ENCODE measurements at regions not wholly inside any gene's neighbourhood (a gene's known extent, or its start where the extent isn't known, plus 50 kb on each side); places are given as distances from the start of the nearest gene placed in this dataset.
A peak's percentile ranks its signal among the peaks of the same experiment; 100 is the strongest.
"Not testable (repeated sequence)": the region's sequence is repeated elsewhere in the genome, so short reads cannot be mapped to it uniquely, and the experiment has no call there.

DNA sequence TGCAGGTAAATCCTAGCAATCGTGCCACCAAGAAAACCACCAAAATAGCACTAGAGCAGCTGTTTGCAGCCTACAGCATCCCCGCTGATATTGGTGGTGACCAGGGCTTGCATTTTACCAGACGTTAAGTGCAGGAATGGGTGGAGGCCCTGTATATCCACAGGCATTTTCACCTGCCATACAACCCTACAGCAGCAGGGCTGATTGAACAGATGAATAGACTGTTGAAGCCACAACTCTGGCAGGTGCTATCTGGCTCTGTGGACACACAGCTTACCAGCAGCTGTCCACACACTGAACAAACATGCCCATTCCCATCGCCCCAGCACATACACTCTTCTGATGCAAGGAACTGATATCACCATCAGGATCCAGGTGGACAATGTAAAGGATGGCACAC lies 154.5 kb upstream of the APC start:
- WGBS = 80% methylated on average over 4 of the region's 4 CpGs

GRCh38 chr5:112584781-112585180 lies 152.9 kb upstream of the APC start:
- Histone ChIP-seq H3K27me3 (replicated peaks; ENCODE audit: insufficient read depth) (no peaks in the 10 kb centered on the region), H3K4me3 (no peak overlapping the region), H3K4me1 (replicated peaks) (no peaks in the 10 kb centered on the region), H3K27ac (no peak overlapping the region), H3K36me3 (no peaks in the 10 kb centered on the region), H3K9me3 (no peaks in the 10 kb centered on the region)
- intact Hi-C loops (cut with DNase I) = no loop called here
- DNase-seq (ENCODE audit: low spot score) = no peak
- 88% methylated on average over 2 of the region's 2 CpGs for WGBS
- TF ChIP-seq POLR2A (IDR thresholded peaks at IDR 0.05) (no peak), POLR2AphosphoS5 (IDR thresholded peaks at IDR 0.05) (no peak)
- TF ChIP-seq, protein P1, sequence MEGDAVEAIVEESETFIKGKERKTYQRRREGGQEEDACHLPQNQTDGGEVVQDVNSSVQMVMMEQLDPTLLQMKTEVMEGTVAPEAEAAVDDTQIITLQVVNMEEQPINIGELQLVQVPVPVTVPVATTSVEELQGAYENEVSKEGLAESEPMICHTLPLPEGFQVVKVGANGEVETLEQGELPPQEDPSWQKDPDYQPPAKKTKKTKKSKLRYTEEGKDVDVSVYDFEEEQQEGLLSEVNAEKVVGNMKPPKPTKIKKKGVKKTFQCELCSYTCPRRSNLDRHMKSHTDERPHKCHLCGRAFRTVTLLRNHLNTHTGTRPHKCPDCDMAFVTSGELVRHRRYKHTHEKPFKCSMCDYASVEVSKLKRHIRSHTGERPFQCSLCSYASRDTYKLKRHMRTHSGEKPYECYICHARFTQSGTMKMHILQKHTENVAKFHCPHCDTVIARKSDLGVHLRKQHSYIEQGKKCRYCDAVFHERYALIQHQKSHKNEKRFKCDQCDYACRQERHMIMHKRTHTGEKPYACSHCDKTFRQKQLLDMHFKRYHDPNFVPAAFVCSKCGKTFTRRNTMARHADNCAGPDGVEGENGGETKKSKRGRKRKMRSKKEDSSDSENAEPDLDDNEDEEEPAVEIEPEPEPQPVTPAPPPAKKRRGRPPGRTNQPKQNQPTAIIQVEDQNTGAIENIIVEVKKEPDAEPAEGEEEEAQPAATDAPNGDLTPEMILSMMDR (IDR thresholded peaks at IDR 0.05) = no peak

More for the DNA sequence above, 154.5 kb upstream of the APC start:
- Histone ChIP-seq H3K4me3 (no peak overlapping the region), H3K36me3 (no peaks in the 10 kb centered on the region), H3K4me1 (replicated peaks) (no peaks in the 10 kb centered on the region), H3K27me3 (replicated peaks; ENCODE audit: insufficient read depth) (no peaks in the 10 kb centered on the region), H3K9me3 (no peaks in the 10 kb centered on the region), H3K27ac (no peak overlapping the region)
- TF ChIP-seq, protein P1 (IDR thresholded peaks at IDR 0.05) = no peak
- TF ChIP-seq POLR2AphosphoS5 (IDR thresholded peaks at IDR 0.05) (no peak), POLR2A (IDR thresholded peaks at IDR 0.05) (no peak)
- no peak for DNase-seq (ENCODE audit: low spot score)
- intact Hi-C loops (cut with DNase I) = no loop called here

- Histone ChIP-seq H3K4me1 (replicated peaks) (no peaks in the 10 kb centered on the region), H3K4me3 (no peak overlapping the region), H3K9me3 (no peaks in the 10 kb centered on the region), H3K27me3 (replicated peaks; ENCODE audit: insufficient read depth) (no peaks in the 10 kb centered on the region), H3K27ac (no peak overlapping the region), H3K36me3 (no peaks in the 10 kb centered on the region)
- intact Hi-C loops (cut with DNase I) = no loop called here
- 75% methylated on average over 7 of the region's 8 CpGs for WGBS
- no peak for TF ChIP-seq POLR2AphosphoS5 (IDR thresholded peaks at IDR 0.05)
- no peak for TF ChIP-seq POLR2A (IDR thresholded peaks at IDR 0.05)
- TF ChIP-seq, protein P1 (IDR thresholded peaks at IDR 0.05) = no peak
- DNase-seq (ENCODE audit: low spot score) = no peak
Measured at GRCh38 chr5:112586596-112587062, 151.1 kb upstream of the APC start.

DNA sequence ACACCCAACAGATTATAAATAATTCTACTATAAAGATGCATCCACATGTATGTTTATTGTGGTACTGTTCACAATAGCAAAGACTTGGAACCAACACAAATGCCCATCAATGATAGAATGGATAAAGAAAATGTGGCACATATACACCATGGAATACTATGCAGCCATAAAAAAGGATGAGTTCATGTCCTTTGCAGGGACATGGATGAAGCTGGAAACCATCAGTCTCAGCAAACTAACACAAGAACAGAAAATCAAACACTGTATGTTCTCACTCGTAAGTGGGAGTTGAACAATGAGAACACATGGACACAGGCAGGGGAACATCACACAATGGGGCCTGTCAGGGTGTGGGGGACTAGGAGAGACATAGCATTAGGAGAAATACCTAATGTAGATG lies 146.8 kb upstream of the APC start:
- H3K9me3 ChIP-seq; H3K36me3 ChIP-seq; H3K4me1 ChIP-seq (replicated peaks); DNase-seq (ENCODE audit: low spot score); H3K4me3 ChIP-seq; H3K27me3 ChIP-seq (replicated peaks; ENCODE audit: insufficient read depth); H3K27ac ChIP-seq; intact Hi-C loops (cut with DNase I): not testable (repeated sequence)
- WGBS = 91% methylated on average over 1 of the region's 1 CpG

DNA sequence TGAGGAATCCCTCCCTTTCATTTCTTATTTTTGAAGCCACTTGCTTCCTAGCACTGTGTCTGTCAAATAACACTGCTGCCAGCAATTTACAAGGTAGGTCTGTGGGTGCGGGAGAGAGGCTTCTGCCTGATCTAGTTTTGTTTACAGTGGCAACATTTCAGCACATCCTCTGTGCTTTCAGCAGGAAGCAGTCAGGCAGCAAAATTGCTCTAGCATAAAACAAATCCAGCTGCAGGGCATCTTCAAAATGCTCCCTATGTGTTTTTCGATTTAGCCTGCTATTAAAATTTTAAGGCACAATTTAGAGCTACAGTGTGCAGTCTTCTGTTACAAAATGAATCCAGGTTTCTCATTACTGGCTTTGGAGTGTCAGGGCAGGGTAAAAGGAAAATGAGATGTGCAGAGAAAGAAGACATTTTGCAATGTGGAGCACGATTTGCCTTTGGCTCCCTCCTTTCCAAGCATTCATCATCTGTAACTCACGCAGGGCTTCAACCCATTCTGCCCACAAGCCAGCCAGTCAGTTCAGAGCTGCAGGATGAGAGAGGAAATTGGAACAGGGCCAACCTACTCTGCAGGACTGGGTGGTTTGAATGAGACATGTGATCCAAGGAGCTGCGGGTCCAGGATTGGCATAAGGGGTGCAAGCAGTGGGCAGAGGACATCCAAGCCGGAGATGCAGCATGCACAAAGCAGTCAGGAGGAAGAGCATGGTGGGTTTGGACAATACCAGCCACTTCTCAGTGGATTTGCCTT lies 143.4 kb upstream of the APC start:
- no peak for TF ChIP-seq POLR2A (IDR thresholded peaks at IDR 0.05)
- peak; percentile 57 for TF ChIP-seq POLR2AphosphoS5 (IDR thresholded peaks at IDR 0.05)
- DNase-seq (ENCODE audit: low spot score) = peak; percentile 40
- no peak overlapping the region for H3K4me3 ChIP-seq
- intact Hi-C loops (cut with DNase I) = no loop called here
- peaks cover 3% of the 10 kb centered on the region for H3K4me1 ChIP-seq (replicated peaks)
- no peaks in the 10 kb centered on the region for H3K36me3 ChIP-seq
- H3K27ac ChIP-seq = no peak overlapping the region
- no peaks in the 10 kb centered on the region for H3K27me3 ChIP-seq (replicated peaks; ENCODE audit: insufficient read depth)
- no peaks in the 10 kb centered on the region for H3K9me3 ChIP-seq
- WGBS = 19% methylated on average over 6 of the region's 6 CpGs

- WGBS = 64% methylated on average over 1 of the region's 1 CpG
- no peak overlapping the region for H3K4me3 ChIP-seq
- intact Hi-C loops (cut with DNase I) = no loop called here
- no peaks in the 10 kb centered on the region for H3K27me3 ChIP-seq (replicated peaks; ENCODE audit: insufficient read depth)
- DNase-seq (ENCODE audit: low spot score) = no peak
- H3K9me3 ChIP-seq = no peaks in the 10 kb centered on the region
- H3K4me1 ChIP-seq (replicated peaks) = peaks cover 3% of the 10 kb centered on the region
- no peak overlapping the region for H3K27ac ChIP-seq
- no peaks in the 10 kb centered on the region for H3K36me3 ChIP-seq
- TF ChIP-seq POLR2AphosphoS5 (IDR thresholded peaks at IDR 0.05) = no peak
- TF ChIP-seq POLR2A (IDR thresholded peaks at IDR 0.05) = no peak
- TF ChIP-seq, protein P1 (IDR thresholded peaks at IDR 0.05) = no peak
Measured at GRCh38 chr5:112594941-112595340, 142.7 kb upstream of the APC start.

Data from prostate gland (tissue), 2 donors.